ENCODE measurements at regions not wholly inside any gene's neighbourhood (a gene's known extent, or its start where the extent isn't known, plus 50 kb on each side); places are given as distances from the start of the nearest gene placed in this dataset.

- H3K4me1 Mint-ChIP-seq, result no peaks in the 10 kb centered on the region
- Histone ChIP-seq H3K27ac (ENCODE audit: insufficient read depth, low read length, poor library complexity, severe bottlenecking) (no peak overlapping the region), H3K27me3 (ENCODE audit: control insufficient read depth, insufficient read depth, low read length) (no peaks in the 10 kb centered on the region), H3K36me3 (ENCODE audit: control insufficient read depth, insufficient read depth, low read length) (no peaks in the 10 kb centered on the region), H3K4me3 (ENCODE audit: low read depth, low read length) (no peak overlapping the region), H3K4me1 (ENCODE audit: control insufficient read depth, insufficient read depth, low read length, poor library complexity, severe bottlenecking) (no peaks in the 10 kb centered on the region), H3K9me3 (ENCODE audit: control insufficient read depth in 2 of 2, low read length in 2 of 2) (no peaks in the 10 kb centered on the region)
- no peak overlapping the region for H3K27ac Mint-ChIP-seq
- H3K27me3 Mint-ChIP-seq, result peaks cover 8% of the 10 kb centered on the region
- peaks cover 0 to 4% (median 0%) of the 10 kb centered on the region in 7 donors for H3K9me3 Mint-ChIP-seq
- no peaks in the 10 kb centered on the region for H3K36me3 Mint-ChIP-seq
- DNase-seq, result no peak
- no peak overlapping the region for H3K4me3 Mint-ChIP-seq
- ATAC-seq (ENCODE audit: low read depth in 2 of 2), result no peak
Measured at GRCh38 chr20:40232273-40232672, 456.8 kb downstream of the MAFB start.

GRCh38 chr20:40230486-40230885 lies 458.6 kb downstream of the MAFB start:
- Mint-ChIP-seq H3K4me1 (no peaks in the 10 kb centered on the region), H3K4me3 (no peak overlapping the region), H3K27ac (no peak overlapping the region), H3K27me3 (peaks cover 8% of the 10 kb centered on the region), H3K9me3 (peaks cover 0 to 4% (median 0%) of the 10 kb centered on the region in 7 donors), H3K36me3 (no peaks in the 10 kb centered on the region)
- Histone ChIP-seq H3K27me3 (ENCODE audit: control insufficient read depth, insufficient read depth, low read length) (no peaks in the 10 kb centered on the region), H3K4me3 (ENCODE audit: low read depth, low read length) (no peak overlapping the region), H3K4me1 (ENCODE audit: control insufficient read depth, insufficient read depth, low read length, poor library complexity, severe bottlenecking) (no peaks in the 10 kb centered on the region), H3K36me3 (ENCODE audit: control insufficient read depth, insufficient read depth, low read length) (no peaks in the 10 kb centered on the region), H3K9me3 (ENCODE audit: control insufficient read depth in 2 of 2, low read length in 2 of 2) (no peaks in the 10 kb centered on the region), H3K27ac (ENCODE audit: insufficient read depth, low read length, poor library complexity, severe bottlenecking) (no peak overlapping the region)
- no peak for ATAC-seq (ENCODE audit: low read depth in 2 of 2)
- no peak for DNase-seq

- no peak for DNase-seq
- H3K36me3 ChIP-seq (ENCODE audit: control insufficient read depth, insufficient read depth, low read length), result no peaks in the 10 kb centered on the region
- Mint-ChIP-seq H3K4me1 (no peaks in the 10 kb centered on the region), H3K36me3 (no peaks in the 10 kb centered on the region), H3K9me3 (peaks cover 0 to 5% (median 0%) of the 10 kb centered on the region in 7 donors), H3K4me3 (no peak overlapping the region), H3K27ac (no peak overlapping the region), H3K27me3 (no peaks in the 10 kb centered on the region)
- H3K4me3 ChIP-seq (ENCODE audit: low read depth, low read length), result no peak overlapping the region
- no peaks in the 10 kb centered on the region for H3K9me3 ChIP-seq (ENCODE audit: control insufficient read depth in 2 of 2, low read length in 2 of 2)
- ATAC-seq (ENCODE audit: low read depth in 2 of 2), result no peak
- no peak overlapping the region for H3K27ac ChIP-seq (ENCODE audit: insufficient read depth, low read length, poor library complexity, severe bottlenecking)
- no peaks in the 10 kb centered on the region for H3K4me1 ChIP-seq (ENCODE audit: control insufficient read depth, insufficient read depth, low read length, poor library complexity, severe bottlenecking)
- H3K27me3 ChIP-seq (ENCODE audit: control insufficient read depth, insufficient read depth, low read length), result no peaks in the 10 kb centered on the region
Measured at GRCh38 chr20:40225596-40225995, 463.4 kb downstream of the MAFB start.

GRCh38 chr20:40223810-40224209 lies 465.2 kb downstream of the MAFB start:
- Histone ChIP-seq H3K4me3 (ENCODE audit: low read depth, low read length) (no peak overlapping the region), H3K9me3 (ENCODE audit: control insufficient read depth in 2 of 2, low read length in 2 of 2) (no peaks in the 10 kb centered on the region), H3K27ac (ENCODE audit: insufficient read depth, low read length, poor library complexity, severe bottlenecking) (no peak overlapping the region), H3K4me1 (ENCODE audit: control insufficient read depth, insufficient read depth, low read length, poor library complexity, severe bottlenecking) (no peaks in the 10 kb centered on the region), H3K27me3 (ENCODE audit: control insufficient read depth, insufficient read depth, low read length) (no peaks in the 10 kb centered on the region), H3K36me3 (ENCODE audit: control insufficient read depth, insufficient read depth, low read length) (no peaks in the 10 kb centered on the region)
- ATAC-seq (ENCODE audit: low read depth in 2 of 2), result no peak
- no peaks in the 10 kb centered on the region for H3K4me1 Mint-ChIP-seq
- no peaks in the 10 kb centered on the region for H3K27me3 Mint-ChIP-seq
- peaks cover 0 to 5% (median 0%) of the 10 kb centered on the region in 7 donors for H3K9me3 Mint-ChIP-seq
- H3K4me3 Mint-ChIP-seq, result no peak overlapping the region
- no peak for DNase-seq
- no peaks in the 10 kb centered on the region for H3K36me3 Mint-ChIP-seq
- H3K27ac Mint-ChIP-seq, result no peak overlapping the region

- Histone ChIP-seq H3K9me3 (ENCODE audit: control insufficient read depth in 2 of 2, low read length in 2 of 2) (no peaks in the 10 kb centered on the region), H3K4me1 (ENCODE audit: control insufficient read depth, insufficient read depth, low read length, poor library complexity, severe bottlenecking) (no peaks in the 10 kb centered on the region), H3K27me3 (ENCODE audit: control insufficient read depth, insufficient read depth, low read length) (no peaks in the 10 kb centered on the region), H3K4me3 (ENCODE audit: low read depth, low read length) (no peak overlapping the region), H3K36me3 (ENCODE audit: control insufficient read depth, insufficient read depth, low read length) (no peaks in the 10 kb centered on the region), H3K27ac (ENCODE audit: insufficient read depth, low read length, poor library complexity, severe bottlenecking) (no peak overlapping the region)
- no peak overlapping the region for H3K4me3 Mint-ChIP-seq
- H3K4me1 Mint-ChIP-seq, result no peaks in the 10 kb centered on the region
- no peak overlapping the region for H3K27ac Mint-ChIP-seq
- DNase-seq, result no peak
- no peaks in the 10 kb centered on the region for H3K27me3 Mint-ChIP-seq
- peaks cover 0 to 6% (median 2%) of the 10 kb centered on the region in 7 donors for H3K9me3 Mint-ChIP-seq
- H3K36me3 Mint-ChIP-seq, result no peaks in the 10 kb centered on the region
- no peak for ATAC-seq (ENCODE audit: low read depth in 2 of 2)
Measured at GRCh38 chr20:40218971-40219370, 470.1 kb downstream of the MAFB start.

- H3K4me1 ChIP-seq (ENCODE audit: control insufficient read depth, insufficient read depth, low read length, poor library complexity, severe bottlenecking), result no peaks in the 10 kb centered on the region
- no peak overlapping the region for H3K27ac Mint-ChIP-seq
- no peaks in the 10 kb centered on the region for H3K4me1 Mint-ChIP-seq
- H3K36me3 Mint-ChIP-seq, result no peaks in the 10 kb centered on the region
- no peak overlapping the region for H3K4me3 Mint-ChIP-seq
- no peaks in the 10 kb centered on the region for H3K27me3 ChIP-seq (ENCODE audit: control insufficient read depth, insufficient read depth, low read length)
- H3K4me3 ChIP-seq (ENCODE audit: low read depth, low read length), result no peak overlapping the region
- H3K9me3 ChIP-seq (ENCODE audit: control insufficient read depth in 2 of 2, low read length in 2 of 2), result no peaks in the 10 kb centered on the region
- peaks cover 0 to 6% (median 2%) of the 10 kb centered on the region in 7 donors for H3K9me3 Mint-ChIP-seq
- ATAC-seq (ENCODE audit: low read depth in 2 of 2) (no peak), DNase-seq (no peak)
- no peaks in the 10 kb centered on the region for H3K27me3 Mint-ChIP-seq
- H3K27ac ChIP-seq (ENCODE audit: insufficient read depth, low read length, poor library complexity, severe bottlenecking), result no peak overlapping the region
- H3K36me3 ChIP-seq (ENCODE audit: control insufficient read depth, insufficient read depth, low read length), result no peaks in the 10 kb centered on the region
Measured at GRCh38 chr20:40218316-40218969, 470.6 kb downstream of the MAFB start.

GRCh38 chr20:40207655-40208054 lies 481.4 kb downstream of the MAFB start:
- no peak for DNase-seq
- no peak overlapping the region for H3K4me3 Mint-ChIP-seq
- no peak overlapping the region for H3K27ac ChIP-seq (ENCODE audit: insufficient read depth, low read length, poor library complexity, severe bottlenecking)
- no peak overlapping the region for H3K4me3 ChIP-seq (ENCODE audit: low read depth, low read length)
- H3K9me3 ChIP-seq (ENCODE audit: control insufficient read depth in 2 of 2, low read length in 2 of 2), result peaks cover 0 to 1% of the 10 kb centered on the region in 2 experiments
- no peaks in the 10 kb centered on the region for H3K4me1 Mint-ChIP-seq
- ATAC-seq (ENCODE audit: low read depth in 2 of 2), result no peak
- H3K4me1 ChIP-seq (ENCODE audit: control insufficient read depth, insufficient read depth, low read length, poor library complexity, severe bottlenecking), result no peaks in the 10 kb centered on the region
- no peaks in the 10 kb centered on the region for H3K36me3 ChIP-seq (ENCODE audit: control insufficient read depth, insufficient read depth, low read length)
- peaks cover 0 to 7% (median 2%) of the 10 kb centered on the region in 7 donors for H3K9me3 Mint-ChIP-seq
- H3K27ac Mint-ChIP-seq, result no peak overlapping the region
- no peaks in the 10 kb centered on the region for H3K27me3 ChIP-seq (ENCODE audit: control insufficient read depth, insufficient read depth, low read length)
- no peaks in the 10 kb centered on the region for H3K27me3 Mint-ChIP-seq
- no peaks in the 10 kb centered on the region for H3K36me3 Mint-ChIP-seq

GRCh38 chr20:40205971-40206370 lies 483.1 kb downstream of the MAFB start:
- Mint-ChIP-seq H3K27me3 (no peaks in the 10 kb centered on the region), H3K27ac (no peak overlapping the region), H3K36me3 (no peaks in the 10 kb centered on the region), H3K9me3 (peaks cover 0 to 7% (median 2%) of the 10 kb centered on the region in 7 donors), H3K4me1 (no peaks in the 10 kb centered on the region), H3K4me3 (no peak overlapping the region)
- no peaks in the 10 kb centered on the region for H3K4me1 ChIP-seq (ENCODE audit: control insufficient read depth, insufficient read depth, low read length, poor library complexity, severe bottlenecking)
- no peak overlapping the region for H3K4me3 ChIP-seq (ENCODE audit: low read depth, low read length)
- H3K9me3 ChIP-seq (ENCODE audit: control insufficient read depth in 2 of 2, low read length in 2 of 2), result peaks cover 0 to 1% of the 10 kb centered on the region in 2 experiments
- H3K27ac ChIP-seq (ENCODE audit: insufficient read depth, low read length, poor library complexity, severe bottlenecking), result no peak overlapping the region
- no peak for ATAC-seq (ENCODE audit: low read depth in 2 of 2)
- H3K27me3 ChIP-seq (ENCODE audit: control insufficient read depth, insufficient read depth, low read length), result no peaks in the 10 kb centered on the region
- no peaks in the 10 kb centered on the region for H3K36me3 ChIP-seq (ENCODE audit: control insufficient read depth, insufficient read depth, low read length)
- no peak for DNase-seq

All from CD4-positive, CD25-positive, alpha-beta regulatory T cell (primary cell).